HG03457 (cell line): ENCODE measurements at regions not wholly inside any gene's neighbourhood (a gene's known extent, or its start where the extent isn't known, plus 50 kb on each side); places are given as distances from the start of the nearest gene placed in this dataset.
"Not testable (repeated sequence)": the region's sequence is repeated elsewhere in the genome, so short reads cannot be mapped to it uniquely, and the experiment has no call there.

Source experiments
- ATAC-seq: cut with Tn5 transposase; IDR thresholded peaks from one replicate; pipeline ENCODE4 v1.9.1; 2021; ENCODE audit warnings: moderate number of reproducible peaks; ENCODE audit not compliant: unreplicated experiment

DNA sequence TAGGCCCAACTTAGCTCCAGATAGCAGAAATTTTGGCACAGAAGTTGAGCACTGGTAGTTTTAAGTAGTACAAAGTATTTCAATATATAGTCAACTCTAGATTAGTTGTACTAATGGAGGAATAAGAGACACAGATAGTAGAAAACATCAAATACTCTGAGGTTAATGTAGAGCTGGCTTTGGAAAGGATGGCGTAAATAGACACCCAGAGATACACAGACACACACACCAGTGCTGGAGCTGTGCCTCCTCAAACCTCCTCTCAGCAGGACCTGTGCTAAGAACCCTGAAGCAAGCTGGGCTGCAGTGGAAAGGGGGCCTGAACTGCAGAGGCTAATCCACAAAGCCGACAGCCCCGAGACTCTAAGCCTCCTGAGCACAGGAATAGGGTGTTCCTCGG is 67.0 kb upstream of the EDEM3 start:
- ATAC-seq = no peak

DNA sequence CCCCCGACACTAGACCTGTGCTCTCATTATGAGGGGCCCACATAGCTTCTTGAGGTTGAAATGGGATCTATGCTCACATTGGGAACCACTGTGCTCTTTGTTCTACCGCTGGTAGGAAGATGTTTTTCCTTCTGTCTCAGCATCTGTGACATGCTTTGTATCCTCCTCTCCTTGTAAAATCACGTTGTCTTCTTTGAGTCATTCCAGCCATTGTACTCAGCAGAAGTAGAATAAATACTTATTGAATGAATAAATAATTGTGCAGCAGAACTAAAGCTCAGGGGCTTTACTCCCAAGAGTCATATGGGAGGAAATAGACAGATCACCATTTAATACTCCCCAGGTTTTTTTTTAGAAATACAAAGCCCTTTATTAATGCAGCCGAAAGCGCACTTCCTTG is 66.3 kb upstream of the EDEM3 start:
- ATAC-seq = no peak

DNA sequence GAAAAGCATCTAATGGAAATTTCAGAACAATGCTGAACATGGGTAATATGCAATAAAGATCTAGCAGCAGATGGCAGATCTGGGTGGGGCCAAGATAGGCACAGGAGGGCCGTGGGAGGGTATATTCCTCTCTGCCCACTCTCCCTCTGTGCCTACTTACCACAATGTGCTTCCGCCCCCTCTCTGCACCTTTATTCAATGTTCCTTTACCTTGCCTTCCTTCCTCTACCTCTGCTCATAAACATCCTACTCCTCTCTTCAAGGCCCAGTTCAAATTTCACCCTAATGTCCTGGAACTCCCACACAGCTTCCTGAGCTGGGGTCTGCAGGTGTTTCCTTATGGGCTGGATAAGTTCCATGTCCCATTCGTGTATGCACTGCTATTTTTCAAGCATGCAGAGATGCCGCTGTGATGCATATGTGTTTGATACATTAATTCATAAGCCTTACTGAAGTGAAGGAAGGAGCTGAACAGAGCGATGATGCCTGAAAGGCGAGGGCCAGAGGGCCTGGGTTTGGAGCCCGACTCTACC is 65.6 kb upstream of the EDEM3 start:
- ATAC-seq = no peak

DNA sequence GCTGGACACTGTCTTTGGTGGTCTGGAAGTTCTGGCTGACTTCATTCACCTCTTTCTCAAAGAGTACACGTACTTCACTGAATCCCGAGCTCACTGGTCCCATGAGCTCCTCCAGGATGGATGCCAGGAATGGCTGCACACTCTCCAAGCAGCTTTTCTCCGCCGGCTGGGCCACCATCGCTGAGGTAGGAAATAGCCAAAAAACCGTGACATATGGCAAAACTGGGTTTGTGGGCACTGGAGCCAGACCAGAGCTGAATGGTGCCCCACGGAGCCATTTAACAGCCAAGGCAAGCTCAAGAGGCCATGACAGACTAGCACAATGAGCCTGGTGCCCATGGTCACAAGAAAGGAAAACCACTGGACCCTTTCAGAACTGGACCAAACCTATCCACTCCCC is 64.0 kb upstream of the EDEM3 start:
- no peak for ATAC-seq

DNA sequence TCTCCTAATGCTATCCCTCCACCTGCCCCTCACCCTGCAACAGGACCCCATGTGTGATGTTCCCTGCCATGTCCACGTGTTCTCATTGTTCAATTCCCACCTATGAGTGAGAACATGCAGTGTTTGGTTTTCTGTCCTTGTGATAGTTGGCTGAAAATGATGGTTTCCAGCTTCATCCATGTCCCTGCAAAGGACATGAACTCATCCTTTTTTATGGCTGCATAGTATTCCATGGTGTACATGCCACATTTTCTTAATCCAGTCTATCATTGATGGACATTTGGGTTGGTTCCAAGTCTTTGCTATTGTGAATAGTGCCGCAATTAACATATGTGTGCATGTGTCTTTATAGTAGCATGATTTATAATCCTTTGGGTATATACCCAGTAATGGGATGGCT is 62.3 kb upstream of the EDEM3 start:
- not testable (repeated sequence) for ATAC-seq

DNA sequence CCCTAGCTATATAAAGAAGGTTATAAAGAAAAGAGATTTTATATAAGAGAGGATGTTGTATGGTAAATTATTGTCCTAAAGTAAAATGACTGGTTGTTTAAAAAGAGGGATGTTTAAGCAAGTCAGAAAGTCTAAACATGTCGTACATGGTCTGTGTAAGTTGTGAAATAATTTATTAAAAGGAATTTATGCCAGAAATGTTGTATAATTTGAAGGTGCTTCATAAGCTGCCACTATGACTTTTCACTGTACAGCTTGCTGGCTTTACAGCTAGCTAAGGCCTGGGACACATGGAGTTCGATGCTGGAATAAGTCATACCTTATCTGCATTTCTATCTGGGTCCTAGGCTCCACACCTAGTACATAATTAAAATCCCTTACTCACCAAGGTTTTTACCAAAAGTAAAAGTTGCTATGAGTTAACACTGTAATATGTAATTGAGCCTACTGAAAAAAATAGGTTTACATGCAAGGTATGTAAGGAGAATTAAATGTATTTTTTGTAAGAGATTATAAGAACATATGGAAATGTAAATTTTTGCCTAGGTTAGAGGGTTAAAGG is 59.0 kb upstream of the EDEM3 start:
- ATAC-seq = no peak

DNA sequence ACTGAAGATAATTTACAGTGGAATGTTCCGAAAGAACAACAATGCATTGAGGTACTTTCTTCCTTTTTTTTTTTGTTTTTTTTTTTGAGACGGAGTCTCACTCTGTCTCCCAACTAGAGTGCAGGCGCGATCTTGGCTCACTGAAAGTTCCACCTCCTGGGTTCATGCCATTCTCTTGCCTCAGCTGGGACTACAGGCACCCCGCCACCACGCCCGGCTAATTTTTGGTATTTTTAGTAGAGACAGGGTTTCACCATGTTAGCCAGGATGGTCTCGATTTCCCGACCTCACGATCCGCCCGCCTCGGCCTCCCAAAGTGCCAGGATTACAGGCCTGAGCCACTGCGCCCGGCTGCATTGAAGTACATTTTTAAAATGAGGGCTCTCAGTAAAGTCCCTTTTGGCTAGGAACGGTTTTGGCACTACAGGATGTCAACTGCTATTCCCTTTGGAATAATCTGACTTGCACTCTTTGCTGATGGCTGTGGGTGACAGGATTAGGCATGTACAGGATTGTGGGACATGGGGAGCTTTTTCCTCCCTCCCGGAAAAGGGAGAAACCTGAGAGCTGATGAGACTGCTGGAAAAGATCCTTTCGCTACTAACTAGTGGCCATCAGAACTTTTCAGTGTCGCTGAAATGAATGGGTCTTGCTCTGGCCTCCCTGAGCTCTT is 56.9 kb upstream of the EDEM3 start:
- no peak for ATAC-seq

DNA sequence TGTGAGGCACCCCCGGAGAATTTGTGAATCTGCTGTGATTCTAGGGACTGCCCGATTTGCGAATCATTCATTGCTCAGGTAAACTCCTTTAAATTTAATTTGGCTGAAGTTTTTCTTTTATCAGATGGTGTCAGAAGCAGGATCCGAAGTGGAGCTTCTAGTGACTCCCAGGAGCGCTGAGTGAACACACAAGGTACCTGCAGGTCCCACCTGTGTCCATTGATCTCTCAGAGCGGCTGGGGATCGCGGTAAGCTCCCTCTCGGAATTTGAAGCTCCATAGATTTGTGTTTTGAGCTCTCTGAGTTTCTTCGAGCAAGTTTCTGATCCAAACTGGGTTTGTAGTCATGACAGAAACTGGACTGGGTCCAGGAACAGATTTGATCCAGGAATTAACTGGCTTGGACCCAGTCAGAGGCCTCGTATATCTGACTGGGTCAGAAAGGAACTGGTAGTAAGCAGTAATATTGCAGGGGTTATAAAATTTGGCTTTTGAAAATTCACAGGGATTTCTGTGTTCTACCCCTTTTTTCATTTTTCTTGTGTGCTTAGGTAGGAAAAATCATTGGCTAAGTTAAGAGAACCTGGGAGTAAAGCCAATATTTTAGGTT is 56.2 kb upstream of the EDEM3 start:
- ATAC-seq = no peak

DNA sequence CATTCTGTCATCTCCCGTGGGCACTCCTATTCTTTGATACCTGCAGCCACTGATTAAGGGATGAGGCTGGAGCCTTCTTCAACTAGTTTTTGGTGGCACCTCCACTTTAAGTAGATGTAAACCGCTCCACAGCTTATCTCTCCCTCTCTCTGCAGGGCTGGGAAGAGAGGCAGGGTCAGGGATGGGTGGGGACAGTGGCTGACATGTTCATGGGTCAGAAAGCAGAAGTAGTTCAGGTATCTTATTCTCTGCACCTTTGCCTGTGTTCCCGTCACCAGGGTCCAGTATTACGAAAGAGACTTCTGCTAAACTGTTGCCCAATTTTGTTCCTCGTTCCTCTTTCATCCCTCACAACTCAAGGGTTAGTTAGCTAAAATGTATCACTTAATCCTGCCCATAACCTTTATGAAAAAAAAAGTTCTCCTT is 51.7 kb upstream of the EDEM3 start:
- no peak for ATAC-seq

DNA sequence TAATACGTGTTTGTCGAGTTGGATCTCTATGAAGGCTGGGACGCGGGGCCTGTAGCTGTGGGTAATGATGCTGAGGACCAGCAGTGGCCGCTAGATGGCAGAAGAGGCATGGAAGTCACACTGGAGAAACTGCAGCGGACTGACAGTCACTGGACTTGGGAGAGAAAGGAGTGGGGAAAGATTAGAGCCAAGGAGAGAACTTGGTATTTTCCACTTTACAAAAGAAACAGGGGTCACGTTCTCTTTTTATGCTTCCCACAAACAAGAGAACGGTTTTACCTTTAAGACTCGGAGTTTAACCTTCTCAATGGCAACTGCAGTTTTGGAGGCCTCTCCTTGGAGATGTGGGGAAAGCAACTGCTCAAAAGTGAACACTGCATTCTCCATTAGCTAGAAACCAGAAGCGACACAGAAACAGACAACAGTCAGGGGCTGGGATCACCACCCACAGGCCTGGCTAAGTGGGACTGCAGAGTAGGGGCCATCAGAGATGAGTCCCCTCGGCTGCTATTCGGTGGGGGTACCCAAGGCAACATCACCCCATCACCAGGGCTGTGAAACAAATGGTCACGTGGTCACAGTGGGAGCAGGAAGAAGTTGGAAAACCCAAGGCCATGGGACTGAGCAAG is 51.1 kb upstream of the EDEM3 start:
- ATAC-seq = no peak
